K562 (cell line): ENCODE measurements at regions not wholly inside any gene's neighbourhood (a gene's known extent, or its start where the extent isn't known, plus 50 kb on each side); places are given as distances from the start of the nearest gene placed in this dataset.

Experiments
- HOMEZ ChIP-seq: fragments of 250-450 bp; sonication (Bioruptor Pico); IDR thresholded peaks from 2 replicates; pipeline ENCODE4 v1.4.0; 2020; ENCODE audit warnings: mild to moderate bottlenecking, moderate library complexity
- REST ChIP-seq, 2 experiments: fragments of 450-650 bp; formaldehyde crosslinking in 1 of 2; IDR thresholded peaks; 2 replicates each; pipeline versions ENCODE4 v1.4.0 to v1.6.1; 2014 to 2020; ENCODE audit warnings: mild to moderate bottlenecking in 2 of 2, borderline replicate concordance in 1 of 2, low read depth in 1 of 2
- SAFB2 ChIP-seq: fragments of 200-400 bp; formaldehyde crosslinking; IDR thresholded peaks from 2 replicates; pipeline ENCODE4 v1.6.1; 2018; ENCODE audit warnings: borderline replicate concordance, low read length, low read depth, moderate library complexity; ENCODE audit not compliant: severe bottlenecking

GRCh38 chr10:106511917-106512316, 652.6 kb downstream of the SORCS1 start (continued):
- no peak for TF ChIP-seq HOMEZ (CRISPR knock-in tag)
- no peak for TF ChIP-seq SAFB2
- no peak for TF ChIP-seq REST (IDR thresholded peaks at IDR 0.05; ENCODE audit: borderline replicate concordance)
- no peak for TF ChIP-seq REST (CRISPR knock-in tag; IDR thresholded peaks at IDR 0.05; ENCODE audit: low read depth)
